ENCODE measurements at regions not wholly inside any gene's neighbourhood (a gene's known extent, or its start where the extent isn't known, plus 50 kb on each side); places are given as distances from the start of the nearest gene placed in this dataset.

DNA sequence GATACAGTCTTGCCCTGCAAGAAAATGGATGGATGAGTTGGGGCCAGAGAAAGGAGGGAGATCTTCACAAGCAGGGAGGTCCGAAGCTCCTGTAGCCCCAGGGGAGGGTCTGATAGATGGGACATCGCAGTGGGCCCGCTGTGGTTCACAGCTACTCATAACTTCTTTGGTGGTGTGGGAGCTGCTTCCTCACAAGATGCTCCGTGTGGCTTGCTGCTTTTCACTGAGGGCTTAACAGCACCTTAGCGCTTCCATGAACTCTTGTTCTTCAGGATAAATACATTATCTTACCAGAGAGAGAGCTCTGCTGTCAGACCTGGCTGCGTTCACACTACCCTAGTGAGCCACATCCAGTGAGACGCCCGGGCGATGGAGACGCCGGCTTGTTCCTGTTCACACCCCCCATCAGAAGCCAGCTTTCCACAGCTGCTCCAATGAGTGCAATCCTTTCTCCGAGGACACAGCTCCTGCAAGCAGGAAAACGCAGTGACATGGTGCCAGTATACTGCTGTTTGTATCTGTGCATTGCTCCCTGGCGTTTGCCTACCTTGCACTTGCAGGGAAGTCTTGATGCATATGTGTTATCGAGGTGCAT is 599.8 kb downstream of the AJAP1 start:
- H3K9me3 ChIP-seq (ENCODE audit: severe bottlenecking), result peaks cover 10% of the 10 kb centered on the region

DNA sequence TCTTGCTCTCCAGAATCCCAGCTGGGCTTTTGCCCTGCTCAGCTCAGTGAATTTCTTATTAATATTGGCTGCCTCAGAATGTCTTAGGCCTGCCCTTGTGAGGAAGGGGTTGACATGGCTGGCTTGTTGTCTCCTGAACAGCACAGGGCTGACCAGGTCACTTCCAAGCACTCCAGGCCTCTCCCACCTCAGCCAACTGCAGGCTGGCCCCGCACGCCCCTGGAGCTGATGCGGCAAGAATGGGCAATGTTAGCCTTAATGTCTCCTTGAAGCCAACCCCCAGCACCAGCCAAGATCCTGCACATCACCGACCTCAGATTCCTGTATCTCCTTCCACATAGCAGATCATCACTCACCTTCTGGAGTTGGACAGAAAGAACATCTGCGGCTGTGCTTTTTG is 598.6 kb downstream of the AJAP1 start:
- no peak for DNase-seq
- peaks cover 53% of the 10 kb centered on the region for H3K27me3 ChIP-seq (ENCODE audit: insufficient read depth, low read depth, severe bottlenecking)

More for the DNA sequence above, 599.8 kb downstream of the AJAP1 start:
- TF ChIP-seq, protein P1, sequence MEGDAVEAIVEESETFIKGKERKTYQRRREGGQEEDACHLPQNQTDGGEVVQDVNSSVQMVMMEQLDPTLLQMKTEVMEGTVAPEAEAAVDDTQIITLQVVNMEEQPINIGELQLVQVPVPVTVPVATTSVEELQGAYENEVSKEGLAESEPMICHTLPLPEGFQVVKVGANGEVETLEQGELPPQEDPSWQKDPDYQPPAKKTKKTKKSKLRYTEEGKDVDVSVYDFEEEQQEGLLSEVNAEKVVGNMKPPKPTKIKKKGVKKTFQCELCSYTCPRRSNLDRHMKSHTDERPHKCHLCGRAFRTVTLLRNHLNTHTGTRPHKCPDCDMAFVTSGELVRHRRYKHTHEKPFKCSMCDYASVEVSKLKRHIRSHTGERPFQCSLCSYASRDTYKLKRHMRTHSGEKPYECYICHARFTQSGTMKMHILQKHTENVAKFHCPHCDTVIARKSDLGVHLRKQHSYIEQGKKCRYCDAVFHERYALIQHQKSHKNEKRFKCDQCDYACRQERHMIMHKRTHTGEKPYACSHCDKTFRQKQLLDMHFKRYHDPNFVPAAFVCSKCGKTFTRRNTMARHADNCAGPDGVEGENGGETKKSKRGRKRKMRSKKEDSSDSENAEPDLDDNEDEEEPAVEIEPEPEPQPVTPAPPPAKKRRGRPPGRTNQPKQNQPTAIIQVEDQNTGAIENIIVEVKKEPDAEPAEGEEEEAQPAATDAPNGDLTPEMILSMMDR (IDR thresholded peaks at IDR 0.05; ENCODE audit: low read depth, low read length), result no peak
- Histone ChIP-seq H3K36me3 (no peaks in the 10 kb centered on the region), H3K27ac (no peak overlapping the region), H3K4me3 (ENCODE audit: low read depth, low read length) (no peak overlapping the region), H3K27me3 (ENCODE audit: insufficient read depth, low read depth, severe bottlenecking) (peaks cover 48% of the 10 kb centered on the region)
- DNase-seq, result no peak

DNA sequence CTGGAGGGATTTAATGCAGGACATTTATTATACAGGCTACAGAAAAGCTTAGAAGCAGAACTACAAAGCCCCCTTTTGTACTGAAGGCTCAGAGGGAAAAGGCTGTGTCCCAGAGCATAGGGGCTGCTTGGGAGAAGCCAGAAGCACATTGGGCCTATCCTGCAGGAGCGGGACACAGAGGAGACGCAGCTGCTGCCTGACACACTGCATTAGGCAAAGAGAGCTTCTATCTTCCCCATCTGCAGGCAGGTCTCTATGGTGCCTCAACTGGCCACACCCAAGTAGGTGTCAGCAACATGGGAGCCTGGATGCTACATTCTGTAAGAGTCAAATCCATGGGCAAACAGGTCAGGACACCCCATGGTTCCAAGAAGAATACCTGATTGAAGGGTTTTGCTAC is 595.9 kb downstream of the AJAP1 start:
- peaks cover 2% of the 10 kb centered on the region for H3K9me3 ChIP-seq (ENCODE audit: severe bottlenecking)
- no peak overlapping the region for H3K4me3 ChIP-seq (ENCODE audit: low read depth, low read length)
- H3K36me3 ChIP-seq, result no peaks in the 10 kb centered on the region
- peaks cover 55% of the 10 kb centered on the region for H3K27me3 ChIP-seq (ENCODE audit: insufficient read depth, low read depth, severe bottlenecking)
- TF ChIP-seq, protein P1 (IDR thresholded peaks at IDR 0.05; ENCODE audit: low read depth, low read length), result no peak
- DNase-seq, result no peak
- no peak overlapping the region for H3K27ac ChIP-seq

More for the DNA sequence above, 598.6 kb downstream of the AJAP1 start:
- no peak overlapping the region for H3K4me3 ChIP-seq (ENCODE audit: low read depth, low read length)
- TF ChIP-seq, protein P1 (IDR thresholded peaks at IDR 0.05; ENCODE audit: low read depth, low read length), result no peak
- no peak overlapping the region for H3K27ac ChIP-seq
- H3K36me3 ChIP-seq, result no peaks in the 10 kb centered on the region
- H3K9me3 ChIP-seq (ENCODE audit: severe bottlenecking), result peaks cover 2% of the 10 kb centered on the region

DNA sequence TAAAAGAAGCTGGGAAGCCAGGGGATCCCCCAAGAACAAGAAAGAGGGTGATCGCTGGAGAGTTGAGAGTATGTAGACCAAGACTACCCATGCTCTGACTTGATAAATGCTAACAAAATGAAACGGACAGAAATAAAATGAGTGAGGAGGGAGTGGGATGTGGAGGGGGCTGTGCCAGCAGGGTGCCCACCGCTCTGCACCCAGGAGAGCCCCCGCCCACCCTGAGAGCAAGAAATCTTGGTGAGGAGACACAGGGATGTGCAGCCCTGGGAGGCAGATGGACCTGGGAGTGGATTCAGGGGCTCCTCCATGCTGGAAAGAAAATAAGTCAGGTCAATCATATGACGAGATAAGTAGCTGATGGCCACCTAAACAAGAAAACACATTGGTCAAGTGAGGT is 590.9 kb downstream of the AJAP1 start:
- TF ChIP-seq, protein P1 (IDR thresholded peaks at IDR 0.05; ENCODE audit: low read depth, low read length), result no peak
- Histone ChIP-seq H3K36me3 (no peaks in the 10 kb centered on the region), H3K27me3 (ENCODE audit: insufficient read depth, low read depth, severe bottlenecking) (peaks cover 53% of the 10 kb centered on the region), H3K4me3 (ENCODE audit: low read depth, low read length) (no peak overlapping the region), H3K9me3 (ENCODE audit: severe bottlenecking) (peaks cover 2% of the 10 kb centered on the region), H3K27ac (no peak overlapping the region)
- DNase-seq, result no peak

DNA sequence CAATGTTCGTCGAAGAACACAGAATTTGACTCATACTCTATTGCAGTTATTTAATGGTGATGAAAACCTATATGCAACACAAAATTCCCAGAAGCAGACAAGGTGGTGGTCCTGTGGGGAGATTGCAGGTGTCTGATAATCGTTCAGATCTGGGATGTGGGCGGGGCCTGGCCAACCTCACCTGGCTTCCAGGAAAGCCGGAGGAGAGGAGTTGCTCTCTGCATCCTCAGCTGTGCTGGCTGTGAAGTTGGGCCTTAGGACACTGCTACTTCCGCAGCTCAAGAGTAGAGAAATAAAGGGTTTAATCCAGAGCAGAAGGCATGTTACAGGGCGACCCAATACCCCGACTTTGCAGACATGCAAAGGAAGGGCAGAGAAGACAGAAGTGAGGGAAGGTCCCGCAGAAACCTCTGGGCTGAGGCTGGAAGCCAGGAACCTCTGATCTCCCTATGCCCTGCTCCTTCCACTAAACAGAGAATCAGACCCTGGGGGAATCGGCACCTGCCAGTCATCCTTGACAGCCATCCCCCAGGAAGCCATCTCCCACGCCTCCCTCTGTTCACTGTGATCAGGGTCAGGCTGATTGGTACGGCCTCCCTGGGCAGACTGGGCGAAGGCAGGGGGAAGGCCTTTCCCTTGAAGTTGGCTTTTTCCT is 590.3 kb downstream of the AJAP1 start:
- H3K27ac ChIP-seq, result no peak overlapping the region
- H3K36me3 ChIP-seq, result no peaks in the 10 kb centered on the region
- no peak for DNase-seq
- TF ChIP-seq, protein P1 (IDR thresholded peaks at IDR 0.05; ENCODE audit: low read depth, low read length), result no peak
- H3K9me3 ChIP-seq (ENCODE audit: severe bottlenecking), result no peaks in the 10 kb centered on the region
- no peak overlapping the region for H3K4me3 ChIP-seq (ENCODE audit: low read depth, low read length)
- H3K27me3 ChIP-seq (ENCODE audit: insufficient read depth, low read depth, severe bottlenecking), result peaks cover 53% of the 10 kb centered on the region
